HepG2 (cell line): ENCODE measurements at regions not wholly inside any gene's neighbourhood (a gene's known extent, or its start where the extent isn't known, plus 50 kb on each side); places are given as distances from the start of the nearest gene placed in this dataset.

ENCODE experiments used
- ATAC-seq: fragments of 200-7000 bp; cut with Tn5 transposase; 3 replicates; pipeline ENCODE4 v1.9.1; 2020; ENCODE audit warnings: mild to moderate bottlenecking, moderate library complexity
- BruUV-seq: library from RNA; stranded (reverse); fragments of 400-500 nt; replicated peaks from 2 replicates; lab custom pipeline; 2021; lab: Mats Ljungman, UMichigan
- CTCF ChIA-PET: fragments of 300-600 bp; formaldehyde crosslinking; extraction: SDS; loops from one replicate; lab custom pipeline; 2021; ENCODE audit warnings: low total read pairs, inconsistent platforms, low intra/inter-chr PET ratio; lab: Yijun Ruan, JAX
- POLR2A ChIA-PET: fragments of 350-600 bp; sonication (Branson Sonifier 250); formaldehyde crosslinking; loops from one replicate; lab custom pipeline; 2020; ENCODE audit warnings: antibody characterized with exemption, inconsistent platforms; lab: Yijun Ruan, JAX
- DNase-seq: peaks from one replicate; pipeline ENCODE4 v3.0.0-alpha.2; 2015; ENCODE audit warnings: low spot score
- FAIRE-seq: peaks from 3 replicates; lab custom pipeline; 2011; peaks lifted over from hg19 to GRCh38; lab: Jason Lieb, UNC
- H2AFZ ChIP-seq: one replicate; pipeline ENCODE4 v1.6.1; 2011; ENCODE audit warnings: low read length, inconsistent platforms
- H3K27ac ChIP-seq: fragments of 300-600 bp; 3 replicates; pipeline ENCODE4 v1.8.0; 2011; ENCODE audit warnings: mixed run types, mild to moderate bottlenecking, mixed read lengths, low read length, inconsistent platforms; ENCODE audit not compliant: insufficient read depth; ENCODE audit errors: extremely low read length
- H3K27me3 ChIP-seq, 2 experiments: fragments of 200-600 bp in 1 of 2; 2 replicates in 1 of 2; 3 replicates in 1 of 2; pipeline versions ENCODE4 v1.6.0 to v1.8.0; 2011; ENCODE audit warnings: low read length in 2 of 2, mild to moderate bottlenecking in 2 of 2, moderate library complexity in 2 of 2, inconsistent platforms in 1 of 2; ENCODE audit not compliant: insufficient read depth in 2 of 2, control insufficient read depth in 1 of 2
- H3K36me3 ChIP-seq, 2 experiments: fragments of 200-600 bp in 1 of 2; replicated peaks in 1 of 2; 2 replicates in 1 of 2; 3 replicates in 1 of 2; pipeline versions ENCODE4 v1.5.1 to v1.8.0; 2011; ENCODE audit warnings: low read length in 2 of 2, inconsistent platforms in 1 of 2; ENCODE audit not compliant: insufficient read depth in 2 of 2, control insufficient read depth in 1 of 2
- H3K4me1 ChIP-seq: 2 replicates; pipeline ENCODE4 v1.5.1; 2012; ENCODE audit warnings: low read length, inconsistent platforms; ENCODE audit not compliant: insufficient read depth
- H3K4me2 ChIP-seq: 2 replicates; pipeline ENCODE4 v1.6.0; 2011; ENCODE audit warnings: low read depth, low read length, inconsistent platforms
- H3K4me3 ChIP-seq, 3 experiments: fragments of 200-600 bp in 1 of 3; sonication (generic), shearing (Covaris generic) in 1 of 3; replicated peaks in 1 of 3; 2 replicates each; pipeline ENCODE4 v1.5.1; 2011 to 2016; ENCODE audit warnings: low read length in 3 of 3, inconsistent platforms in 2 of 3, low read depth in 2 of 3, mild to moderate bottlenecking in 2 of 3, control low read depth in 1 of 3, mixed read lengths in 1 of 3; ENCODE audit not compliant: insufficient read depth in 1 of 3
- H3K79me2 ChIP-seq: one replicate; pipeline ENCODE4 v1.6.1; 2011; ENCODE audit warnings: low read length, inconsistent platforms; ENCODE audit not compliant: insufficient read depth
- H3K9ac ChIP-seq: 2 replicates; pipeline ENCODE4 v1.6.0; 2011; ENCODE audit warnings: mild to moderate bottlenecking, low read depth, low read length, inconsistent platforms; ENCODE audit not compliant: insufficient read depth
- H3K9me3 ChIP-seq: 2 replicates; pipeline ENCODE4 v1.5.1; 2012; ENCODE audit warnings: mild to moderate bottlenecking, low read length
- H4K20me1 ChIP-seq: 2 replicates; pipeline ENCODE4 v1.6.0; 2011; ENCODE audit warnings: inconsistent platforms, mild to moderate bottlenecking, low read length, moderate library complexity; ENCODE audit not compliant: insufficient read depth
- AHR ChIP-seq: IDR thresholded peaks from 2 replicates; pipeline ENCODE4 v1.6.1; 2018; ENCODE audit warnings: missing genetic modification reagents, missing compliant biosample characterization
- JUNB ChIP-seq: sonication (generic); formaldehyde crosslinking; IDR thresholded peaks from 2 replicates; pipeline ENCODE4 v1.8.0; 2022; ENCODE audit warnings: missing genetic modification reagents, mild to moderate bottlenecking, borderline replicate concordance
- MED1 ChIP-seq: sonication (generic); formaldehyde crosslinking; IDR thresholded peaks from 2 replicates; pipeline ENCODE4 v1.4.0; 2020; ENCODE audit warnings: missing genetic modification reagents
- POLR2A ChIP-seq, 2 experiments: IDR thresholded peaks; 2 replicates each; pipeline ENCODE4 v1.6.1; 2011; ENCODE audit warnings: low read depth in 2 of 2, low read length in 2 of 2, mild to moderate bottlenecking in 1 of 2, moderate library complexity in 1 of 2; ENCODE audit not compliant: insufficient read depth in 1 of 2
- RFX5 ChIP-seq: IDR thresholded peaks from 2 replicates; pipeline ENCODE4 v1.6.1; 2011; ENCODE audit warnings: low read depth, low read length, improper control_type of control experiment
- TSC22D2 ChIP-seq: sonication (generic); formaldehyde crosslinking; IDR thresholded peaks from 2 replicates; pipeline ENCODE4 v1.5.1; 2020; ENCODE audit warnings: missing genetic modification reagents, mild to moderate bottlenecking, borderline replicate concordance
- ZNF24 ChIP-seq: fragments of 450-650 bp; IDR thresholded peaks from 2 replicates; pipeline ENCODE4 v1.6.1; 2017; ENCODE audit warnings: antibody characterized with exemption, mild to moderate bottlenecking
- ZNF644 ChIP-seq: IDR thresholded peaks from 2 replicates; pipeline ENCODE4 v1.6.1; 2016; ENCODE audit warnings: low read depth
- WGBS: methylation state at CpG from one replicate; pipeline ENCODE4 v1.1.6; 2017; ENCODE audit warnings: low lambda C conversion rate; 5-methylcytosine and 5-hydroxymethylcytosine counted together
- in situ Hi-C: cut with HindIII; loops from 2 replicates; pipeline ENCODE4 v1.10.0; 2017; ENCODE audit warnings: low pct_unique_long_range_greater_than_20kb; ENCODE audit not compliant: extremely low pct_ligation_motif_present
- intact Hi-C: fragments of 100-400 bp; cut with micrococcal nuclease; formaldehyde crosslinking; loops from one replicate; pipeline ENCODE4 v1.10.0; 2022; ENCODE audit not compliant: unreplicated experiment
- TF ChIP-seq, protein P1 (sequence below): sonication (generic); formaldehyde crosslinking; IDR thresholded peaks from 2 replicates; pipeline ENCODE4 v1.4.0; 2020; ENCODE audit warnings: mild to moderate bottlenecking, missing genetic modification reagents, borderline replicate concordance
- TF ChIP-seq, protein P2 (sequence below): sonication (generic); formaldehyde crosslinking; IDR thresholded peaks from 2 replicates; pipeline ENCODE4 v1.8.1; 2023; ENCODE audit warnings: mild to moderate bottlenecking, inconsistent platforms, moderate library complexity, missing genetic modification reagents, borderline replicate concordance
- TF ChIP-seq, protein P3 (sequence below): sonication (generic); formaldehyde crosslinking; IDR thresholded peaks from 2 replicates; pipeline ENCODE4 v1.8.0; 2022; ENCODE audit warnings: low read depth, missing genetic modification reagents

DNA sequence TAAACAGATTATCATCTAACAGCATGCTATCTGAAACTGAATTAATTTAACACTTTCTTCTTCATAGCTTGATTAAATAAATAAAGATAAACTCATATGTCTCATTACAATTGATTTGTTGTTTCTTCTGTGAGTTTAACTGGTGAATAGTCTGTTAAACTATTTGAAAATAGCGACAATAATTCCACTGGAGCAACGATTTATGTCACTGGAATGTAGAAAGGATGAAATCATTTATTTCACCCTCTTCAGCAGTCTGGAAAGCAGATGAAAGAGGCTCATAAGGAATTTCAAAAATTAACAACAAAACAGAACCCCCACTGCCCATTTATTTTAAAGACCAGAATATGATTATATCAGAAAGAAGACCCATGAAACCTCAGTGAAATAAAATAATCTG, 1165.1 kb upstream of the USP15 start:
- POLR2A ChIA-PET, result no interaction called here
- H3K9me3 ChIP-seq, result peaks cover 39% of the 10 kb centered on the region
- H3K4me1 ChIP-seq, result no peaks in the 10 kb centered on the region
- H3K79me2 ChIP-seq, result no peaks in the 10 kb centered on the region
- no peak overlapping the region for H2AFZ ChIP-seq
- BruUV-seq, result no TSS peak
- no peak for FAIRE-seq
- intact Hi-C loops (no loop called here), in situ Hi-C loops (no loop called here)
- H4K20me1 ChIP-seq, result no peaks in the 10 kb centered on the region
- 0% methylated on average over 2 of the region's 2 CpGs for WGBS
- CTCF ChIA-PET, result no interaction called here
- no peaks in the 10 kb centered on the region for H3K27me3 ChIP-seq
- no peaks in the 10 kb centered on the region for H3K36me3 ChIP-seq
- H3K4me2 ChIP-seq, result no peak overlapping the region
- no peak for ATAC-seq
- TF ChIP-seq ZNF644 (CRISPR knock-in tag) (no peak), RFX5 (no peak), TSC22D2 (CRISPR knock-in tag) (no peak), MED1 (CRISPR knock-in tag) (no peak), ZNF24 (no peak), AHR (CRISPR knock-in tag) (no peak), POLR2A (IDR thresholded peaks at IDR 0.05; ENCODE audit: insufficient read depth in 1 of 2, low read depth in 2 of 2, low read length in 2 of 2) (no peak), JUNB (CRISPR knock-in tag) (no peak)
- TF ChIP-seq, protein P1, sequence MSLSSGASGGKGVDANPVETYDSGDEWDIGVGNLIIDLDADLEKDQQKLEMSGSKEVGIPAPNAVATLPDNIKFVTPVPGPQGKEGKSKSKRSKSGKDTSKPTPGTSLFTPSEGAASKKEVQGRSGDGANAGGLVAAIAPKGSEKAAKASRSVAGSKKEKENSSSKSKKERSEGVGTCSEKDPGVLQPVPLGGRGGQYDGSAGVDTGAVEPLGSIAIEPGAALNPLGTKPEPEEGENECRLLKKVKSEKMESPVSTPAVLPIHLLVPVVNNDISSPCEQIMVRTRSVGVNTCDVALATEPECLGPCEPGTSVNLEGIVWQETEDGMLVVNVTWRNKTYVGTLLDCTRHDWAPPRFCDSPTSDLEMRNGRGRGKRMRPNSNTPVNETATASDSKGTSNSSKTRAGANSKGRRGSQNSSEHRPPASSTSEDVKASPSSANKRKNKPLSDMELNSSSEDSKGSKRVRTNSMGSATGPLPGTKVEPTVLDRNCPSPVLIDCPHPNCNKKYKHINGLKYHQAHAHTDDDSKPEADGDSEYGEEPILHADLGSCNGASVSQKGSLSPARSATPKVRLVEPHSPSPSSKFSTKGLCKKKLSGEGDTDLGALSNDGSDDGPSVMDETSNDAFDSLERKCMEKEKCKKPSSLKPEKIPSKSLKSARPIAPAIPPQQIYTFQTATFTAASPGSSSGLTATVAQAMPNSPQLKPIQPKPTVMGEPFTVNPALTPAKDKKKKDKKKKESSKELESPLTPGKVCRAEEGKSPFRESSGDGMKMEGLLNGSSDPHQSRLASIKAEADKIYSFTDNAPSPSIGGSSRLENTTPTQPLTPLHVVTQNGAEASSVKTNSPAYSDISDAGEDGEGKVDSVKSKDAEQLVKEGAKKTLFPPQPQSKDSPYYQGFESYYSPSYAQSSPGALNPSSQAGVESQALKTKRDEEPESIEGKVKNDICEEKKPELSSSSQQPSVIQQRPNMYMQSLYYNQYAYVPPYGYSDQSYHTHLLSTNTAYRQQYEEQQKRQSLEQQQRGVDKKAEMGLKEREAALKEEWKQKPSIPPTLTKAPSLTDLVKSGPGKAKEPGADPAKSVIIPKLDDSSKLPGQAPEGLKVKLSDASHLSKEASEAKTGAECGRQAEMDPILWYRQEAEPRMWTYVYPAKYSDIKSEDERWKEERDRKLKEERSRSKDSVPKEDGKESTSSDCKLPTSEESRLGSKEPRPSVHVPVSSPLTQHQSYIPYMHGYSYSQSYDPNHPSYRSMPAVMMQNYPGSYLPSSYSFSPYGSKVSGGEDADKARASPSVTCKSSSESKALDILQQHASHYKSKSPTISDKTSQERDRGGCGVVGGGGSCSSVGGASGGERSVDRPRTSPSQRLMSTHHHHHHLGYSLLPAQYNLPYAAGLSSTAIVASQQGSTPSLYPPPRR (CRISPR knock-in tag), result no peak
- TF ChIP-seq, protein P2, sequence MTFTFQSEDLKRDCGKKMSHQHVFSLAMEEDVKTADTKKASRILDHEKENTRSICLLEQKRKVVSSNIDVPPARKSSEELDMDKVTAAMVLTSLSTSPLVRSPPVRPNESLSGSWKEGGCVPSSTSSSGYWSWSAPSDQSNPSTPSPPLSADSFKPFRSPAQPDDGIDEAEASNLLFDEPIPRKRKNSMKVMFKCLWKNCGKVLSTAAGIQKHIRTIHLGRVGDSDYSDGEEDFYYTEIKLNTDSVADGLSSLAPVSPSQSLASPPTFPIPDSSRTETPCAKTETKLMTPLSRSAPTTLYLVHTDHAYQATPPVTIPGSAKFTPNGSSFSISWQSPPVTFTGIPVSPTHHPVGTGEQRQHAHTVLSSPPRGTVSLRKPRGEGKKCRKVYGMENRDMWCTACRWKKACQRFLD (CRISPR knock-in tag), result no peak
- TF ChIP-seq, protein P3, sequence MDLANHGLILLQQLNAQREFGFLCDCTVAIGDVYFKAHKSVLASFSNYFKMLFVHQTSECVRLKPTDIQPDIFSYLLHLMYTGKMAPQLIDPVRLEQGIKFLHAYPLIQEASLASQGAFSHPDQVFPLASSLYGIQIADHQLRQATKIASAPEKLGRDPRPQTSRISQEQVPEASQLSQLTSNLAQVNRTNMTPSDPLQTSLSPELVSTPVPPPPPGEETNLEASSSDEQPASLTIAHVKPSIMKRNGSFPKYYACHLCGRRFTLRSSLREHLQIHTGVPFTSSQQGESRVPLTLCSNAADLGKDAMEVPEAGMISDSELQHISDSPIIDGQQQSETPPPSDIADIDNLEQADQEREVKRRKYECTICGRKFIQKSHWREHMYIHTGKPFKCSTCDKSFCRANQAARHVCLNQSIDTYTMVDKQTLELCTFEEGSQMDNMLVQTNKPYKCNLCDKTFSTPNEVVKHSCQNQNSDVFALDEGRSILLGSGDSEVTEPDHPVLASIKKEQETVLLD (CRISPR knock-in tag), result no peak
- H3K9ac ChIP-seq, result no peak overlapping the region
- H3K27ac ChIP-seq, result no peak overlapping the region
- no peak overlapping the region for H3K4me3 ChIP-seq
- no peak for DNase-seq
